Stimulated activated CD4-positive, alpha-beta T cell treated with anti-CD3 and anti-CD28 coated beads, Interleukin-4, amount 100 ng/mL, for 48 hours (primary cell): ENCODE measurements at regions not wholly inside any gene's neighbourhood (a gene's known extent, or its start where the extent isn't known, plus 50 kb on each side); places are given as distances from the start of the nearest gene placed in this dataset.

ENCODE experiments used
- DNase-seq, 2 donors: peaks; one replicate each; pipeline ENCODE4 v3.0.0-alpha.2; 2020; ENCODE audit warnings: low read depth in 2 of 2

- no peak for DNase-seq
Measured at GRCh38 chr12:40552868-40553267, 139.4 kb upstream of the CNTN1 start.

- DNase-seq = no peak
Measured at GRCh38 chr12:40557980-40558379, 134.3 kb upstream of the CNTN1 start.

- DNase-seq = no peak
Measured at GRCh38 chr12:40559865-40560264, 132.4 kb upstream of the CNTN1 start.

GRCh38 chr12:40560848-40561247 lies 131.4 kb upstream of the CNTN1 start:
- DNase-seq = no peak

- no peak for DNase-seq
Measured at GRCh38 chr12:40561395-40561966, 130.8 kb upstream of the CNTN1 start.

- no peak for DNase-seq
Measured at GRCh38 chr12:40565029-40565633, 127.1 kb upstream of the CNTN1 start.

GRCh38 chr12:40566271-40566670 lies 126.0 kb upstream of the CNTN1 start:
- no peak for DNase-seq

- no peak for DNase-seq
Measured at GRCh38 chr12:40569626-40570179, 122.5 kb upstream of the CNTN1 start.

- no peak for DNase-seq
Measured at GRCh38 chr12:40573024-40573423, 119.2 kb upstream of the CNTN1 start.

GRCh38 chr12:40575987-40576386 lies 116.3 kb upstream of the CNTN1 start:
- no peak for DNase-seq

- DNase-seq = no peak
Measured at GRCh38 chr12:40577834-40578233, 114.4 kb upstream of the CNTN1 start.

GRCh38 chr12:40579687-40580086 lies 112.6 kb upstream of the CNTN1 start:
- no peak for DNase-seq

GRCh38 chr12:40580346-40580745 lies 111.9 kb upstream of the CNTN1 start:
- DNase-seq = no peak

- DNase-seq = no peak
Measured at GRCh38 chr12:40581889-40582288, 110.3 kb upstream of the CNTN1 start.

- DNase-seq = no peak
Measured at GRCh38 chr12:40583743-40584142, 108.5 kb upstream of the CNTN1 start.

GRCh38 chr12:40584763-40585162 lies 107.5 kb upstream of the CNTN1 start:
- no peak for DNase-seq

- no peak for DNase-seq
Measured at GRCh38 chr12:40586823-40587222, 105.4 kb upstream of the CNTN1 start.

GRCh38 chr12:40587421-40587820 lies 104.8 kb upstream of the CNTN1 start:
- DNase-seq = no peak

GRCh38 chr12:40587970-40588369 lies 104.3 kb upstream of the CNTN1 start:
- DNase-seq = no peak

GRCh38 chr12:40597133-40597532 lies 95.1 kb upstream of the CNTN1 start:
- no peak for DNase-seq

GRCh38 chr12:40598073-40598472 lies 94.2 kb upstream of the CNTN1 start:
- DNase-seq = no peak

- no peak for DNase-seq
Measured at GRCh38 chr12:40602562-40602961, 89.7 kb upstream of the CNTN1 start.

GRCh38 chr12:40614923-40615322 lies 77.3 kb upstream of the CNTN1 start:
- DNase-seq = no peak

GRCh38 chr12:40615590-40615989 lies 76.6 kb upstream of the CNTN1 start:
- DNase-seq = no peak
